K562 (cell line): ENCODE measurements at regions not wholly inside any gene's neighbourhood (a gene's known extent, or its start where the extent isn't known, plus 50 kb on each side); places are given as distances from the start of the nearest gene placed in this dataset.

Experiments
- ATAC-seq: fragments of 200-7000 bp; cut with Tn5 transposase; 3 replicates; pipeline ENCODE4 v1.9.1; 2020; ENCODE audit warnings: moderate library complexity
- BruUV-seq: library from RNA; stranded (reverse); fragments of 400-500 nt; replicated peaks from 2 replicates; lab custom pipeline; 2021; lab: Mats Ljungman, UMichigan
- CTCF ChIA-PET: fragments of 300-600 bp; formaldehyde crosslinking; extraction: SDS; loops from one replicate; lab custom pipeline; 2021; ENCODE audit warnings: low intra/inter-chr PET ratio; lab: Yijun Ruan, JAX
- POLR2A ChIA-PET: fragments of 300-600, 350-650 bp; sonication (Branson Sonifier 250); formaldehyde crosslinking; extraction: SDS; loops from one replicate; lab custom pipeline; 2021; ENCODE audit warnings: antibody characterized with exemption, inconsistent platforms; lab: Yijun Ruan, JAX
- DNase-seq, 4 experiments: peaks; one replicate each; pipeline versions ENCODE4 v3.0.0 to v3.0.0-alpha.2; 2011 to 2018; ENCODE audit warnings: low spot score in 3 of 4, mixed read lengths in 3 of 4; ENCODE audit errors: extremely low read depth in 1 of 4
- FAIRE-seq: peaks from 2 replicates; lab custom pipeline; 2011; peaks lifted over from hg19 to GRCh38; lab: Jason Lieb, UNC
- H2AFZ ChIP-seq: 2 replicates; pipeline ENCODE4 v1.6.0; 2011; ENCODE audit warnings: low read depth, low read length, control low read depth, inconsistent platforms
- H3K27ac ChIP-seq: fragments of 200-600 bp; 3 replicates; pipeline ENCODE4 v1.8.0; 2011; ENCODE audit warnings: low read depth, mild to moderate bottlenecking, control low read depth, inconsistent platforms, low read length, moderate library complexity, mixed read lengths; ENCODE audit errors: extremely low read depth
- H3K27me3 ChIP-seq, 2 experiments: fragments of 300-600 bp in 1 of 2; 2 replicates in 1 of 2; 3 replicates in 1 of 2; pipeline versions ENCODE4 v1.6.0 to v1.8.0; 2011; ENCODE audit warnings: inconsistent platforms in 2 of 2, low read length in 2 of 2, mild to moderate bottlenecking in 1 of 2, mixed read lengths in 1 of 2, moderate library complexity in 1 of 2; ENCODE audit not compliant: control insufficient read depth in 2 of 2, insufficient read depth in 2 of 2
- H3K36me3 ChIP-seq: fragments of 300-600 bp; 3 replicates; pipeline ENCODE4 v1.8.0; 2011; ENCODE audit warnings: mild to moderate bottlenecking, low read length, inconsistent platforms; ENCODE audit not compliant: control insufficient read depth, insufficient read depth
- H3K4me1 ChIP-seq, 2 experiments: fragments of 200-600 bp in 1 of 2; replicated peaks in 1 of 2; 2 replicates in 1 of 2; 3 replicates in 1 of 2; pipeline versions ENCODE4 v1.5.1 to v1.8.0; 2011; ENCODE audit warnings: inconsistent platforms in 2 of 2, low read length in 2 of 2, mild to moderate bottlenecking in 1 of 2, mixed read lengths in 1 of 2, moderate library complexity in 1 of 2; ENCODE audit not compliant: control insufficient read depth in 2 of 2, insufficient read depth in 2 of 2
- H3K4me2 ChIP-seq: 2 replicates; pipeline ENCODE4 v1.6.1; 2011; ENCODE audit warnings: low read length, control low read depth, inconsistent platforms, mixed read lengths; ENCODE audit not compliant: insufficient read depth
- H3K4me3 ChIP-seq: fragments of 200-600 bp; sonication (generic), shearing (Covaris generic); 2 replicates; pipeline ENCODE4 v1.5.1; 2016; ENCODE audit warnings: control low read depth, inconsistent platforms
- H3K79me2 ChIP-seq: fragments of 200-600 bp; 3 replicates; pipeline ENCODE4 v1.8.0; 2011; ENCODE audit warnings: low read length, inconsistent platforms; ENCODE audit not compliant: control insufficient read depth, insufficient read depth
- H3K9ac ChIP-seq, 2 experiments: 2 replicates each; pipeline versions ENCODE4 v1.6.0 to v1.6.1; 2011; ENCODE audit warnings: low read depth in 2 of 2, low read length in 2 of 2, control low read depth in 1 of 2, inconsistent platforms in 1 of 2, mild to moderate bottlenecking in 1 of 2, mixed read lengths in 1 of 2; ENCODE audit not compliant: insufficient read depth in 1 of 2
- H3K9me1 ChIP-seq: one replicate; pipeline ENCODE4 v1.6.0; 2011; ENCODE audit warnings: inconsistent platforms, mild to moderate bottlenecking, low read length, moderate library complexity; ENCODE audit not compliant: control insufficient read depth, insufficient read depth
- H3K9me3 ChIP-seq: replicated peaks from 2 replicates; pipeline ENCODE4 v1.5.1; 2011; ENCODE audit warnings: low read depth, low read length, inconsistent platforms; ENCODE audit not compliant: control insufficient read depth, insufficient read depth
- H4K20me1 ChIP-seq: replicated peaks from 2 replicates; pipeline ENCODE4 v1.6.1; 2011; ENCODE audit warnings: low read length, inconsistent platforms, mixed read lengths; ENCODE audit not compliant: control insufficient read depth, insufficient read depth
- ATF1 ChIP-seq, 2 experiments: fragments of 450-650 bp in 1 of 2; IDR thresholded peaks; 2 replicates each; pipeline ENCODE4 v1.6.1; 2016; ENCODE audit warnings: missing compliant biosample characterization in 1 of 2, missing genetic modification characterization in 1 of 2
- BCOR ChIP-seq: fragments of 450-650 bp; IDR thresholded peaks from 2 replicates; pipeline ENCODE4 v1.6.1; 2016
- BDP1 ChIP-seq: IDR thresholded peaks from 3 replicates; pipeline ENCODE4 v1.6.1; 2011; ENCODE audit not compliant: insufficient read length, insufficient read depth
- BHLHE40 ChIP-seq: IDR thresholded peaks from 2 replicates; pipeline ENCODE4 v1.6.1; 2011; ENCODE audit warnings: low read length, improper control_type of control experiment
- HNRNPL ChIP-seq: fragments of 200-400 bp; formaldehyde crosslinking; IDR thresholded peaks from 2 replicates; pipeline ENCODE4 v1.6.1; 2017; ENCODE audit warnings: low read depth, mild to moderate bottlenecking, low read length
- PKNOX1 ChIP-seq: fragments of 450-650 bp; IDR thresholded peaks from 2 replicates; pipeline ENCODE4 v1.6.1; 2016
- SREBF1 ChIP-seq: fragments of 150-350 bp; IDR thresholded peaks from 2 replicates; pipeline ENCODE4 v1.6.1; 2014; ENCODE audit warnings: antibody characterized with exemption, low read depth, low read length, borderline replicate concordance
- ZBTB1 ChIP-seq: sonication (generic); formaldehyde crosslinking; IDR thresholded peaks from 2 replicates; pipeline ENCODE4 v1.8.1; 2023; ENCODE audit warnings: missing genetic modification reagents, low read depth, mild to moderate bottlenecking, borderline replicate concordance
- ZKSCAN3 ChIP-seq: fragments of 250-450 bp; sonication (Bioruptor Pico); IDR thresholded peaks from 2 replicates; pipeline ENCODE4 v1.4.0; 2020
- ZNF133 ChIP-seq: fragments of 250-450 bp; sonication (Bioruptor Pico); IDR thresholded peaks from 2 replicates; pipeline ENCODE4 v1.4.0; 2020; ENCODE audit warnings: mild to moderate bottlenecking
- ZNF639 ChIP-seq, 2 experiments: fragments of 200-800 bp in 1 of 2; sonication (Bioruptor generic) in 1 of 2; sonication (generic) in 1 of 2; formaldehyde crosslinking in 1 of 2; IDR thresholded peaks in 1 of 2; conservative IDR thresholded peaks in 1 of 2; 2 replicates each; pipeline versions ENCODE4 v1.5.0 to v1.6.1; 2016 to 2020; ENCODE audit warnings: missing compliant biosample characterization in 1 of 2, missing genetic modification characterization in 1 of 2, missing genetic modification reagents in 1 of 2
- ZNF644 ChIP-seq: fragments of 200-800 bp; sonication (Bioruptor generic); IDR thresholded peaks from 2 replicates; pipeline ENCODE4 v1.6.1; 2016; ENCODE audit warnings: low read depth, missing genetic modification characterization, missing compliant biosample characterization
- ZNF740 ChIP-seq, 3 experiments: fragments of 200-800 bp in 1 of 3; sonication (Bioruptor generic) in 1 of 3; sonication (generic) in 1 of 3; formaldehyde crosslinking in 1 of 3; IDR thresholded peaks; 2 replicates each; pipeline versions ENCODE4 v1.6.1 to v1.8.0; 2016 to 2022; ENCODE audit warnings: mild to moderate bottlenecking in 2 of 3, missing compliant biosample characterization in 2 of 3, missing genetic modification characterization in 2 of 3, missing genetic modification reagents in 1 of 3
- WGBS: fragments of 100-300 bp; shearing (Covaris generic); methylation state at CpG from one replicate; pipeline ENCODE4 v1.1.6; 2016; ENCODE audit warnings: low coverage, mixed read lengths; ENCODE audit not compliant: insufficient coverage; ENCODE audit errors: missing lambda C conversion rate; 5-methylcytosine and 5-hydroxymethylcytosine counted together
- in situ Hi-C: fragments of 300-500 bp; cut with MboI; formaldehyde crosslinking; loops from 4 replicates; pipeline ENCODE4 v1.15.0; 2018; ENCODE audit warnings: inconsistent platforms, mixed read lengths
- intact Hi-C: fragments of 100-400 bp; cut with micrococcal nuclease; formaldehyde crosslinking; loops from 2 replicates; pipeline ENCODE4 v1.14.2; 2022

- H3K79me2 ChIP-seq = no peaks in the 10 kb centered on the region
- H4K20me1 ChIP-seq = no peaks in the 10 kb centered on the region
- ATAC-seq (no peak), FAIRE-seq (no peak), DNase-seq (no peak)
- ChIA-PET POLR2A (no interaction called here), CTCF (no interaction called here)
- TF ChIP-seq ATF1 (CRISPR knock-in tag; IDR thresholded peaks at IDR 0.05) (no peak), ATF1 (tag; IDR thresholded peaks at IDR 0.05) (no peak), ZNF639 (CRISPR knock-in tag; conservative IDR thresholded peaks at IDR 0.05 in 1 of 2, IDR thresholded peaks at IDR 0.05 in 1 of 2) (no peak), BHLHE40 (no peak), ZNF740 (CRISPR knock-in tag; IDR thresholded peaks at IDR 0.05) (no peak), ZNF740 (tag; IDR thresholded peaks at IDR 0.05) (no peak), HNRNPL (no peak), BCOR (no peak), PKNOX1 (no peak), BDP1 (no peak), SREBF1 (no peak), ZKSCAN3 (CRISPR knock-in tag) (no peak), ZNF133 (CRISPR knock-in tag) (no peak), ZNF644 (tag) (no peak), ZBTB1 (no peak)
- in situ Hi-C loops = no loop called here
- H3K4me1 ChIP-seq = no peaks in the 10 kb centered on the region
- H2AFZ ChIP-seq = no peak overlapping the region
- no peaks in the 10 kb centered on the region for H3K36me3 ChIP-seq
- BruUV-seq = no TSS peak
- H3K9ac ChIP-seq = no peak overlapping the region
- H3K9me3 ChIP-seq = no peaks in the 10 kb centered on the region
- no peaks in the 10 kb centered on the region for H3K9me1 ChIP-seq
- no peak overlapping the region for H3K4me3 ChIP-seq
- H3K27me3 ChIP-seq = no peaks in the 10 kb centered on the region
- H3K27ac ChIP-seq = no peak overlapping the region
- intact Hi-C loops = no loop called here
- no peak overlapping the region for H3K4me2 ChIP-seq
- WGBS = 6% methylated on average over 4 of the region's 4 CpGs
These were observed 266.8 kb downstream of the ADAMTS20 start for GRCh38 chr12:43285159-43285598.
